OCI-LY3 (cell line): ENCODE measurements at regions not wholly inside any gene's neighbourhood (a gene's known extent, or its start where the extent isn't known, plus 50 kb on each side); places are given as distances from the start of the nearest gene placed in this dataset.

Experiments
- H2AFZ ChIP-seq: fragments of 200-600, 300-600 bp; shearing (Covaris generic); 2 replicates; pipeline ENCODE4 v1.6.0; 2014; ENCODE audit warnings: antibody characterized with exemption, low read depth, low read length
- H3K27ac ChIP-seq: fragments of 200-600, 300-600 bp; sonication (generic); 2 replicates; pipeline ENCODE4 v1.5.1; 2014; ENCODE audit warnings: mild to moderate bottlenecking, low read length, moderate library complexity, mixed read lengths
- H3K27me3 ChIP-seq: fragments of 200-600, 300-600 bp; sonication (generic); 2 replicates; pipeline ENCODE4 v1.6.1; 2014; ENCODE audit warnings: low read depth, low read length, mixed read lengths
- H3K36me3 ChIP-seq: fragments of 200-600, 300-600 bp; sonication (generic); replicated peaks from 2 replicates; pipeline ENCODE3; 2014; ENCODE audit warnings: low read depth, low read length, mixed read lengths
- H3K4me1 ChIP-seq: fragments of 300-600, 200-600 bp; sonication (generic); 2 replicates; pipeline ENCODE4 v1.6.1; 2014; ENCODE audit warnings: low read length, mixed read lengths
- H3K4me2 ChIP-seq: fragments of 200-600, 300-600 bp; sonication (generic); 2 replicates; pipeline ENCODE4 v1.6.1; 2014; ENCODE audit warnings: low read length, mixed read lengths
- H3K4me3 ChIP-seq: fragments of 300-600, 200-600 bp; sonication (generic); 2 replicates; pipeline ENCODE4 v1.5.1; 2014; ENCODE audit warnings: antibody characterized with exemption, mild to moderate bottlenecking, low read length, moderate library complexity
- H3K79me2 ChIP-seq: fragments of 300-600, 200-600 bp; shearing (Covaris generic); 2 replicates; pipeline ENCODE4 v1.6.1; 2014; ENCODE audit warnings: mild to moderate bottlenecking, low read length, mixed read lengths
- H3K9ac ChIP-seq: fragments of 300-600, 200-600 bp; shearing (Covaris generic); 2 replicates; pipeline ENCODE4 v1.6.0; 2014; ENCODE audit warnings: mild to moderate bottlenecking, low read length, moderate library complexity
- H3K9me3 ChIP-seq: fragments of 200-600, 300-600 bp; shearing (Covaris generic); 2 replicates; pipeline ENCODE4 v1.6.1; 2014; ENCODE audit warnings: low read length, mixed read lengths; ENCODE audit not compliant: insufficient read depth
- H4K20me1 ChIP-seq: fragments of 200-600, 300-600 bp; sonication (generic); 2 replicates; pipeline ENCODE4 v1.6.1; 2016; ENCODE audit warnings: low read length, mixed read lengths; ENCODE audit not compliant: insufficient read depth
- CTCF ChIP-seq: fragments of 200-600, 300-600 bp; sonication (generic); IDR thresholded peaks from 2 replicates; pipeline ENCODE4 v1.5.1; 2014; ENCODE audit warnings: antibody characterized with exemption, low read length, low read depth
- EZH2phosphoT487 ChIP-seq: fragments of 200-600 bp; shearing (Covaris generic); IDR thresholded peaks from 2 replicates; pipeline ENCODE4 v1.6.1; 2018; ENCODE audit warnings: antibody characterized with exemption, mixed run types, low read depth

- no peak for TF ChIP-seq EZH2phosphoT487
- TF ChIP-seq CTCF = no peak
- H4K20me1 ChIP-seq = no peaks in the 10 kb centered on the region
- no peak overlapping the region for H2AFZ ChIP-seq
- H3K4me2 ChIP-seq = no peak overlapping the region
- H3K27ac ChIP-seq = no peak overlapping the region
- no peaks in the 10 kb centered on the region for H3K36me3 ChIP-seq
- H3K4me3 ChIP-seq = no peak overlapping the region
- no peaks in the 10 kb centered on the region for H3K4me1 ChIP-seq
- H3K9ac ChIP-seq = no peak overlapping the region
- no peaks in the 10 kb centered on the region for H3K79me2 ChIP-seq
- no peaks in the 10 kb centered on the region for H3K27me3 ChIP-seq
- H3K9me3 ChIP-seq = no peaks in the 10 kb centered on the region
Measured at GRCh38 chr20:63133481-63134091, 82.3 kb downstream of the YTHDF1 start.

- TF ChIP-seq CTCF (no peak), EZH2phosphoT487 (no peak)
- H3K79me2 ChIP-seq = no peaks in the 10 kb centered on the region
- H3K4me1 ChIP-seq = no peaks in the 10 kb centered on the region
- no peak overlapping the region for H3K27ac ChIP-seq
- no peaks in the 10 kb centered on the region for H3K36me3 ChIP-seq
- no peaks in the 10 kb centered on the region for H4K20me1 ChIP-seq
- no peaks in the 10 kb centered on the region for H3K9me3 ChIP-seq
- H3K4me3 ChIP-seq = no peak overlapping the region
- H2AFZ ChIP-seq = no peak overlapping the region
- H3K9ac ChIP-seq = no peak overlapping the region
- no peaks in the 10 kb centered on the region for H3K27me3 ChIP-seq
- no peak overlapping the region for H3K4me2 ChIP-seq
Measured at GRCh38 chr20:63132715-63133471, 83.0 kb downstream of the YTHDF1 start.

- Histone ChIP-seq H3K36me3 (no peaks in the 10 kb centered on the region), H2AFZ (no peak overlapping the region), H3K4me2 (no peak overlapping the region), H3K27me3 (no peaks in the 10 kb centered on the region), H3K9ac (no peak overlapping the region), H3K4me1 (no peaks in the 10 kb centered on the region), H3K9me3 (no peaks in the 10 kb centered on the region), H3K79me2 (no peaks in the 10 kb centered on the region), H4K20me1 (no peaks in the 10 kb centered on the region), H3K4me3 (no peak overlapping the region), H3K27ac (no peak overlapping the region)
- TF ChIP-seq CTCF = no peak
- TF ChIP-seq EZH2phosphoT487 = no peak
Measured at GRCh38 chr20:63132131-63132714, 83.7 kb downstream of the YTHDF1 start.
